NCI-H82 treated with DMSO at 0.1 percent for 48 hours (cell line): ENCODE measurements at regions not wholly inside any gene's neighbourhood (a gene's known extent, or its start where the extent isn't known, plus 50 kb on each side); places are given as distances from the start of the nearest gene placed in this dataset.

Experiments used
- DNase-seq: peaks from one replicate; lab custom pipeline; 2025; ENCODE audit not compliant: unreplicated experiment; lab: John Stamatoyannopoulos, UW

DNA sequence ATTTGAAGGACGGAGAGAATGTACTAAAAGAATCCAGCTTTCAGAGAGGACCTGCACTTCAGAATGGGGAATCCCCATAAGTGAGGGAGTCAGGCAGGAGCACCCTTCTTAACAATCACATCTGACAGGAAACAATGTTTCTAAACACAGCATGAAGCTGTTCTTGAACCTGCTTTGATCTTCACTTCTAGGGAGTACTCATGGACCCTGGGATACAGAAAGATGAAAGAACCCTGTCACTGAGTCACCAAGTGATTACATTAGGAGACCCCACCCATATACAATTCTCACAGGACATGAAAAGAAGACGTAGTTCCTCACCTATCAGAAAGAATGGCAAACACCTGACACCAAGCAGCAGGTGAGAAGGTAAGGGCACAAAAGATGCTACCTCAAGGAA lies 296.9 kb upstream of the ZC3H12C start:
- no peak for DNase-seq

DNA sequence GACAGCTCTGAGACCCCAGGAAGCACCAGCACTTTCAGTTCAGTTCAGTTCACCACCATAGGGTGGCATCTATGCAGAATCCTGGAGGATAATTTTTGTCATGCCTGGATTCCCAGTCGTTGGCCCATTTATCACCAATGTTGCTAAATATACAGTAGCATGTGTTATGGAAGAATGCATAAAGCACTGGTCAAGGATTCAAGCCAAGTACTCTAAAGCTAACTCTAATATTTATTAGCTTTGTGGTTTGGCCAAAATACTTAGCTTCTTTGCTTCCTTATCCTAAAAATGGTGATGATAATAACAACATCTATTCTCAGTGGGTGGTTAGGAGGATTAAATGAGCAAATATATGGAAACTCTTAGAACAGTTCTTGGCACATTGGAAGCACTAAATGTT lies 294.7 kb upstream of the ZC3H12C start:
- no peak for DNase-seq

- DNase-seq = no peak
Observed at GRCh38 chr11:109799604-109800003, 293.6 kb upstream of the ZC3H12C start.

DNA sequence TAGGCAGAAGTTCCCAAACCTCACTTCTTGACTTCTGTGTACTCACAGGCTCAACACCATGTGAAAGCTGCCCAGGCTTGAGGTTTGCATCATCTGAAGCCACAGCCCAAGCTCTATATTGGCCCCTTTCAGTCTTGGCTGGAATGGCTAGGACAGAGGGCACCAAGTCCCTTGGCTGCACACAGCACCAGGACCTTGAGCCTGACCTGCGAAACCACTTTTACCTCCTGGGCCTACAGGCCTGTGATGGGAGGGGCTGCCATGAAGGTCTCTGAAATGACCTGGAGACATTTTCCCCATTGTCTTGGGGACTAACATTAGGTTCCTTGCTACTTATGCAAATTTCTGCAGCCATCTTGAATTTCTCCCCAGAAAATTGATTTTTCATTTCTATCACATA lies 288.3 kb upstream of the ZC3H12C start:
- DNase-seq = no peak

DNA sequence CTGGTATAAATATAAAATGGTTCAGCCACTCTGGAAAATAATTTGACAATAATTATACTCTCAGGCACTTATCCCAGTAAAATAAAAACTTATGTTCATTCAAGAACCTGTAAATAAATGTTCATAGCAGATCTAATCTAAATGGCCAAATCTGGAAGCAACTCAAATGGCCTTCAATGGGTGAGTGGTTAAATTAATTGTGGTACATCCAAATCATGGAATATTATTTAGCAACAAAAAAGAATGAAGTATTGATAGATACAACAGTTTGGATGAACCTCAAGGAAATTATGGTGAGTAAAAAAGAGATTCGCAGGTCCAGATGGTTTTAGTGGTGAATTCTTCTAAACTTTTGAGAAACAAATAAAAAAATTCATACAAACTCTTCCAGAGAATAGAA lies 287.0 kb upstream of the ZC3H12C start:
- DNase-seq = no peak

GRCh38 chr11:109808569-109808968 lies 284.6 kb upstream of the ZC3H12C start:
- no peak for DNase-seq

- no peak for DNase-seq
Observed at GRCh38 chr11:109814824-109815223, 278.4 kb upstream of the ZC3H12C start.

- DNase-seq = no peak
Observed at GRCh38 chr11:109815500-109816150, 277.6 kb upstream of the ZC3H12C start.

DNA sequence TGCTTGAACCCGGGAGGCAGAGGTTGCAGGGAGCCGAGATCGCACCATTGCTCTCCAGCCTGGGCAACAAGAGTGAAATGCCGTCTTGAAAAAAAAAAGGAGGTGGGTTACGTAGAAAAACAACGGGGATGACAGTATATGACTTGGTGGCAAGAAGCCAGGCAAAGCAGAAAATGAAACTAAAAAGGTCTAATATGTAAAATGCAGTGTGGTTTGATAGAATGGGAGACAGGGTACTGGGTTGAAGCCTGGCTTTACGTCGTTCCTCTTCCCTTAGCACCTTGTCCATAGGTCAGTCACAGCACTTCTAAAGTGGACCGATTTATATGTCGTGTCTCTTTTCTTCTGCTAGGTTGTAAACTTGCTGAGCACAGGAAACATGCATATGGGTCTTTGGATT lies 274.9 kb upstream of the ZC3H12C start:
- no peak for DNase-seq

- no peak for DNase-seq
Observed at GRCh38 chr11:109819410-109819809, 273.8 kb upstream of the ZC3H12C start.

GRCh38 chr11:109821511-109821910 lies 271.7 kb upstream of the ZC3H12C start:
- no peak for DNase-seq

DNA sequence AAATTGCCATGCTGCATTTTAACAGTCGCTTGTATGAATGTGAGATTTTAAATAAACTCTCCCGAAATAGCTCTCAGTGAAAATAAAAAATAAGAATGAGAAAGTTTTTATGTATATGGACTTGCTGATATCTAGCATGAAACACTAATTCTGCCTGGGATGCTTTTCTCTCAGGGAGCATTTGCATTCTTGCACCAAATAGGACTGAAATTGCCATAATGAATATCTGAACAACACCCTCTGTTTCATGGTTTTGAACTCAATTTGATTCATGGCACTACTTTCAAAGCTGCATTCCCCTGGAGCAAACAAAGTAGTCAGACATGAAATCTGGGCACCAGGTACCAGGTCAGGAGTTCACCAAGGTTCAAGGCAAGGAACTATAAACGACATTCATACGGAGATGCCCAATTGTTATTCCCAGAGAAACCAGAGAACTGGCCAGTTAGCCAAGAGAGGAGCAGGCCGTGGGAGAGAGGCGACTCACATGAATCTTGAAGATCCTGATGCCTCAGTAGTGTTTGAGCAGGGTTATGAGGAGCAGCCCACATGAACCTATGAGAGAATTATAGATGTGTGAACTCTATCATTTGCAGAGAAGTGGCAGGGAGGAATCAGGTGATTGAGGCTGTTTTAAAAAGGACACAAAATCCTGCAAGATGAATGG lies 270.6 kb upstream of the ZC3H12C start:
- no peak for DNase-seq

DNA sequence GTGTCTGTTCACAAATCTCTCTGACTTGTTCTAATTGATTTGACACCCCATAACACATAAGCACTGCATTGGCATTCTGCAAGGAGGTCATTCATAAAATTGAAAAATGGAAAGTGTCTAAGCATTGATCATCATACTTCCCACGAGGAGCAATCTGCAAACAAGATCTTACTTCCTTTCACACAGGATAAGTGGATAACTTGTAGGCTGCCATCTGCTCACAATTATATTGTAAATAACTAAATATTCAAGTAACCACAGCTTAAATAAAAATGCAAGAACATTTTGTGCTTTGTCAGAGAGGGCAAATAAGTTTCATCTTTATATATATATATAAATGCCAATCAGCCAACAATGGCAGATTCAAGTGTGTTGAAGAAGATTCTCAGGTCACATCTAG lies 264.8 kb upstream of the ZC3H12C start:
- DNase-seq = no peak

DNA sequence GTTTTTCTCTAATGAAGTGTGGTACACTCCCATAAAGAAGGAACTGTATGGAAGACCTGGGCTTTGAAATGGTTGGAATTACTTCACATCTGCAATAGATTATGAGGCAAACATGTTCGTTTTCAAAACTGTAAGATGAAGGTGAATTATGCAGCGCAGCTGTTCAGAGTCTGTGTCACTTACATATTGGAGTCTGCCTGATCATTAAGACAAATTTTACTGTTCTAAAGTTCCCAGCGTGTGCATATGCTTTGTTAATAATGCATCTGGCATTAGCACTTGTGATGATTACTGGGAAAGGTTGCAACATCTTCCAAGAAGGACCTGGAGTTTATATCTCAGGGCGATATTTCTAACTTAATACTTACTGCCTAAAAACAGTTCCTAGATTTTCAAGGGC lies 255.2 kb upstream of the ZC3H12C start:
- DNase-seq = no peak

DNA sequence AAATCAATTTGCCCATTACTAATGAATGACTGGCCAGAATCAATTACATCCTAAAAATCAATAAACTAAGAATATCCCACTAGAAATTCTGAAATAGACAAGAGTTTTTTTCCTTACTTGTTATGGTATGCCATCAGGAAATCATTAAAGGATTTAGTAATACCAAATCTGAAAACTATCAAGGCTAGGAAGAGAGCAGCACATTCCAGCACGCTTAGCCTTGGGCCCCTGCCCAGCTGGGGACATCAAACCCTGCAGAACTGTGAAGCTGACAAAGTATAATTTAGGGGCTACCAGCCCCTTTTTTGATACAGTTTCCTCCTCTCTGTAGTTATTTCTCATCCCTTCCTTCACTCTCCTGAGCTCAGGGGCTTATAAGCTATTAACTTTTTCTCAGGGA lies 247.8 kb upstream of the ZC3H12C start:
- DNase-seq = no peak

DNA sequence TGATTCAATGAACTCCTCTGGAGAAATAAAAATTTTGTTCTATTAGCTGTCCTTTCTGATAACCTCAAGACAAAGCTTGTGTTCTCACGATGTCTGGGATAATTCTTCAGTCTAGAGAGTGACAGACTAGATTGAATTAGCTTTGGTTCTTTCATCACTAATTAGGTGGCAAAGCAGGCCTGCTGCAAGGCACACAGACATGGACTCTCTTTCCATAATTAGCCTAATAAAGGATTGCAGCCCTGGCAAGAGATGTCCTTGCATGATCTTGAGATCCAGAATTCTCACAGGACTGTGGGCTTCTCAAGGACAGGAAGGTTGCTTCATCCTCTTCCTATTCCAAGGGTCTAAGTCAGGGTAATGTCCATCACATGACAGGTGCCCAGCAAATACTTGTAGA lies 245.6 kb upstream of the ZC3H12C start:
- no peak for DNase-seq

- DNase-seq = no peak
Observed at GRCh38 chr11:109849051-109849450, 244.1 kb upstream of the ZC3H12C start.

GRCh38 chr11:109849946-109850345 lies 243.2 kb upstream of the ZC3H12C start:
- DNase-seq = peak; percentile 6

DNA sequence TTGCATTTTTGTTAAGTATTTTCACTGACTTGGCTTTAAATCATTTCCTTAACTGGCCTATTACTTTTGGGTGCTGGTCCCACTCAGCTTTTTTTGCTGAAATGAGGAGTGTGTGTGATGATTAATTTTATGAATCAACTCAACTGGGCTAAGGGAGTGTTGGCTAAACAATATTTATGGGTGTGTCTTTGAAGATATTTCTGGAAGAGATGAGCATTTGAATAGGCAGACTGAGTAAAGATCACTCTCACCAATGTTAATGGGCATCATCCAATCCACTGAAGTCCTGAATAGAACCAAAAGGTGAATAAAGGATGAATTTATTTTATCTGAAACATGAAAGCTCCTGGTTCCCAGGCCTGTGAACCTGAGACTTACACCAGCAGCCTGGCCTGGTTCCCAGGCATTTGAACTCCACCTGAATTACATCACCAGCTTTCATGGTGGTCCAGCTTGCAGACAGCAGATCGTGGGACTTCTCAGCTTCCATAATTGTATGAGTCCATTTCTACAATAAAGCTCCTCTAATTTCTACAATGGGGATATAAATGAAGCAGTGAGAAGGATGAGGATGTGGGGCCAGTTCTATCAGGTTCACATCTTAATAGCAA lies 241.3 kb upstream of the ZC3H12C start:
- no peak for DNase-seq

- DNase-seq = no peak
Observed at GRCh38 chr11:109853156-109853776, 239.9 kb upstream of the ZC3H12C start.

- DNase-seq = no peak
Observed at GRCh38 chr11:109854731-109855130, 238.5 kb upstream of the ZC3H12C start.

- DNase-seq = no peak
Observed at GRCh38 chr11:109856928-109857327, 236.3 kb upstream of the ZC3H12C start.
